HEK293 (cell line): ENCODE measurements at regions not wholly inside any gene's neighbourhood (a gene's known extent, or its start where the extent isn't known, plus 50 kb on each side); places are given as distances from the start of the nearest gene placed in this dataset.

Experiments used
- CTCF ChIA-PET: fragments of 350-600 bp; formaldehyde crosslinking; extraction: SDS; loops from one replicate; lab custom pipeline; 2021; ENCODE audit warnings: antibody characterized with exemption; lab: Yijun Ruan, JAX
- POLR2A ChIA-PET: fragments of 300-600 bp; formaldehyde crosslinking; extraction: SDS; loops from one replicate; lab custom pipeline; 2020; ENCODE audit warnings: antibody characterized with exemption, inconsistent platforms; lab: Yijun Ruan, JAX
- H3K27ac ChIP-seq: fragments of 200-500 bp; sonication (Bioruptor generic); 2 replicates; pipeline ENCODE4 v1.5.1; 2014; ENCODE audit warnings: low read depth, low read length, control low read depth, inconsistent platforms; ENCODE audit errors: extremely low read depth
- H3K36me3 ChIP-seq, 2 experiments: fragments of 200-500 bp in 1 of 2; sonication (Bioruptor generic) in 1 of 2; 1 replicate in 1 of 2; 2 replicates in 1 of 2; pipeline ENCODE4 v1.5.1; 2014 to 2017; ENCODE audit warnings: inconsistent platforms in 2 of 2, low read length in 2 of 2; ENCODE audit not compliant: control insufficient read depth in 2 of 2, insufficient read depth in 1 of 2
- H3K4me1 ChIP-seq: fragments of 200-500 bp; sonication (Bioruptor generic); 2 replicates; pipeline ENCODE4 v1.5.1; 2014; ENCODE audit warnings: mild to moderate bottlenecking, low read length, inconsistent platforms; ENCODE audit not compliant: control insufficient read depth, insufficient read depth
- H3K4me3 ChIP-seq: 2 replicates; pipeline ENCODE4 v1.5.1; 2011; ENCODE audit warnings: low read depth, mild to moderate bottlenecking, control low read depth, low read length, moderate library complexity
- H3K9me3 ChIP-seq: fragments of 200-500 bp; sonication (Bioruptor generic); 2 replicates; pipeline ENCODE4 v1.5.1; 2014; ENCODE audit warnings: low read depth, low read length, inconsistent platforms; ENCODE audit not compliant: control insufficient read depth, insufficient read depth
- EGR2 ChIP-seq: fragments of 450-650 bp; formaldehyde crosslinking; IDR thresholded peaks from 2 replicates; pipeline ENCODE4 v1.5.1; 2016; ENCODE audit warnings: low read depth, missing biosample characterization, missing genetic modification characterization
- ELK4 ChIP-seq: IDR thresholded peaks from 2 replicates; pipeline ENCODE4 v1.6.1; 2011; ENCODE audit warnings: mild to moderate bottlenecking, low read depth, low read length, borderline replicate concordance
- GLI2 ChIP-seq: fragments of 450-650 bp; formaldehyde crosslinking; IDR thresholded peaks from 2 replicates; pipeline ENCODE4; 2017; ENCODE audit warnings: missing biosample characterization, missing genetic modification characterization, low read depth, borderline replicate concordance
- KLF9 ChIP-seq: fragments of 450-650 bp; formaldehyde crosslinking; IDR thresholded peaks from 2 replicates; pipeline ENCODE4 v1.5.1; 2016; ENCODE audit warnings: missing biosample characterization, missing genetic modification characterization, low read depth
- PATZ1 ChIP-seq: fragments of 450-650 bp; formaldehyde crosslinking; IDR thresholded peaks from 2 replicates; pipeline ENCODE4 v1.5.1; 2016; ENCODE audit warnings: missing biosample characterization, missing genetic modification characterization
- ZBTB11 ChIP-seq: fragments of 450-650 bp; formaldehyde crosslinking; conservative IDR thresholded peaks from 2 replicates; pipeline ENCODE4 v1.5.1; 2016; ENCODE audit warnings: low read depth, missing biosample characterization, missing genetic modification characterization
- ZBTB17 ChIP-seq: fragments of 450-650 bp; formaldehyde crosslinking; IDR thresholded peaks from 2 replicates; pipeline ENCODE4 v1.5.1; 2016; ENCODE audit warnings: missing biosample characterization, missing genetic modification characterization
- ZBTB48 ChIP-seq: fragments of 450-650 bp; formaldehyde crosslinking; IDR thresholded peaks from 2 replicates; pipeline ENCODE4 v1.5.1; 2016; ENCODE audit warnings: missing biosample characterization, missing genetic modification characterization
- ZFHX2 ChIP-seq: fragments of 450-650 bp; formaldehyde crosslinking; conservative IDR thresholded peaks from 2 replicates; pipeline ENCODE4 v1.5.1; 2016; ENCODE audit warnings: missing biosample characterization, missing genetic modification characterization
- ZFP37 ChIP-seq: fragments of 450-650 bp; formaldehyde crosslinking; IDR thresholded peaks from 2 replicates; pipeline ENCODE4 v1.5.1; 2016; ENCODE audit warnings: missing biosample characterization, missing genetic modification characterization
- ZNF112 ChIP-seq: fragments of 450-650 bp; formaldehyde crosslinking; IDR thresholded peaks from 2 replicates; pipeline ENCODE4 v1.5.0; 2017; ENCODE audit warnings: missing biosample characterization, missing genetic modification characterization
- ZNF24 ChIP-seq: fragments of 450-650 bp; formaldehyde crosslinking; IDR thresholded peaks from 2 replicates; pipeline ENCODE4 v1.5.1; 2016; ENCODE audit warnings: missing biosample characterization, missing genetic modification characterization
- ZNF366 ChIP-seq: fragments of 450-650 bp; formaldehyde crosslinking; conservative IDR thresholded peaks from 2 replicates; pipeline ENCODE4 v1.5.1; 2016; ENCODE audit warnings: missing biosample characterization, missing genetic modification characterization
- ZNF423 ChIP-seq: fragments of 450-650 bp; formaldehyde crosslinking; IDR thresholded peaks from 2 replicates; pipeline ENCODE4 v1.5.1; 2016; ENCODE audit warnings: missing biosample characterization, missing genetic modification characterization
- ZNF426 ChIP-seq: fragments of 450-650 bp; formaldehyde crosslinking; IDR thresholded peaks from 2 replicates; pipeline ENCODE4 v1.5.1; 2017; ENCODE audit warnings: missing biosample characterization, missing genetic modification characterization, mild to moderate bottlenecking, inconsistent platforms, moderate library complexity
- ZNF530 ChIP-seq: fragments of 450-650 bp; formaldehyde crosslinking; IDR thresholded peaks from 2 replicates; pipeline ENCODE4 v1.5.1; 2016; ENCODE audit warnings: low read depth, missing biosample characterization, missing genetic modification characterization
- ZNF571 ChIP-seq: fragments of 450-650 bp; formaldehyde crosslinking; IDR thresholded peaks from 2 replicates; pipeline ENCODE4 v1.5.0; 2017; ENCODE audit warnings: missing biosample characterization, missing genetic modification characterization
- ZNF768 ChIP-seq: fragments of 450-650 bp; formaldehyde crosslinking; IDR thresholded peaks from 2 replicates; pipeline ENCODE4 v1.5.1; 2018; ENCODE audit warnings: missing biosample characterization, mild to moderate bottlenecking, missing genetic modification characterization

- TF ChIP-seq EGR2: 0 out of 2 replicates have a peak, but pooled peaks have one; percentile 35
- peak; percentile 27; the same call in 1 of the 2 replicates for TF ChIP-seq ZNF24
- peak; percentile 84 for TF ChIP-seq ZBTB17
- TF ChIP-seq ZNF530 (tag by site-specific recombination): no peak
These were observed 104.1 kb downstream of the XCL2 start (continued) for GRCh38 chr1:168439456-168440375.

GRCh38 chr1:168438626-168439025, 105.2 kb downstream of the XCL2 start:
- TF ChIP-seq ZNF423 (tag by site-specific recombination) (no peak), GLI2 (tag by site-specific recombination) (no peak), ZFHX2 (tag by site-specific recombination) (no peak), ZBTB48 (tag by site-specific recombination) (no peak), ZNF426 (tag by site-specific recombination) (no peak), ZNF571 (tag by site-specific recombination) (no peak), ZNF112 (tag by site-specific recombination) (no peak), KLF9 (tag by site-specific recombination) (no peak), PATZ1 (tag by site-specific recombination) (no peak), ZBTB11 (tag by site-specific recombination) (no peak), ZFP37 (tag by site-specific recombination) (no peak), ZNF366 (tag by site-specific recombination) (no peak)
- TF ChIP-seq, all 188 proteins: peak for 0
- CTCF ChIA-PET: interaction anchor here (0.6 to 3.1 kb wide), 18 partner anchors 9 to 910 kb away, joined by 3 to 29 read pairs (median 4); no protein-coding TSS in a partner anchor
- Histone ChIP-seq H3K4me3 (no peak overlapping the region), H3K9me3 (no peaks in the 10 kb centered on the region), H3K36me3 (no peaks in the 10 kb centered on the region), H3K27ac (no peak overlapping the region), H3K4me1 (no peaks in the 10 kb centered on the region)
- POLR2A ChIA-PET: no interaction called here

GRCh38 chr1:168437821-168438220, 106.0 kb downstream of the XCL2 start:
- no peak for TF ChIP-seq ZNF768 (tag by site-specific recombination)
- no peak for TF ChIP-seq ELK4

More at GRCh38 chr1:168437821-168438220, 106.0 kb downstream of the XCL2 start:
- Histone ChIP-seq H3K36me3 (no peaks in the 10 kb centered on the region), H3K9me3 (no peaks in the 10 kb centered on the region), H3K27ac (no peak overlapping the region), H3K4me1 (no peaks in the 10 kb centered on the region), H3K4me3 (no peak overlapping the region)
- CTCF ChIA-PET: interaction anchor here (0.7 to 2.1 kb wide), 5 partner anchors 95 to 166 kb away, joined by 4 to 26 read pairs (median 5); no protein-coding TSS in a partner anchor
- POLR2A ChIA-PET: no interaction called here
